Neuron (in vitro differentiated cells): ENCODE measurements at regions not wholly inside any gene's neighbourhood (a gene's known extent, or its start where the extent isn't known, plus 50 kb on each side); places are given as distances from the start of the nearest gene placed in this dataset.

Experiments used
- H2AFZ ChIP-seq: one replicate; pipeline ENCODE4 v1.6.1; 2013; ENCODE audit warnings: low read depth, mild to moderate bottlenecking, inconsistent platforms, low read length, moderate library complexity
- H3K27me3 ChIP-seq: one replicate; pipeline ENCODE4 v1.6.1; 2013; ENCODE audit warnings: low read length; ENCODE audit not compliant: insufficient read depth
- H3K36me3 ChIP-seq: one replicate; pipeline ENCODE4 v1.6.1; 2013; ENCODE audit warnings: low read length; ENCODE audit not compliant: insufficient read depth
- H3K4me1 ChIP-seq: one replicate; pipeline ENCODE4 v1.6.1; 2013; ENCODE audit warnings: low read length; ENCODE audit not compliant: insufficient read depth
- H3K4me3 ChIP-seq: 2 replicates; pipeline ENCODE4 v1.5.1; 2013; ENCODE audit warnings: mild to moderate bottlenecking, low read length, moderate library complexity
- H3K9me3 ChIP-seq: one replicate; pipeline ENCODE4 v1.6.1; 2013; ENCODE audit warnings: low read length

DNA sequence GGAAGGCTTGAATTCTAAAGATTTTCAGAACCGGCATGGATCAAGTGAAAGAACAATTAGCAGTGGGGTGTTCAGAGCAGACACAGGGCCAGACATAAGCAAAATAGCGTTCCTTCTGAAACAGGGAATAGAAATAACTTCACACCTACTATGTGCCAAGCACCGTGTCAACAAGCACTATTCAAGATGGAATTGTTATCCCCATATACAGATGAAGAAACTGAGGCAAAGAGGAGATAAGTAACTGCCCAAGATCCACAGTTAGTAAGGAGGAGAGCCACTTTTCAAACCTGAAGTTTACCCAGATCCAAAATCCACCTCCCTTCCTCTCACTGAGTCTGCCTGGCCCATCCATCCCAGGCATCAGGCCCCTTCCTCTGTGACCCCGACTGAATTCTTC lies 73.6 kb upstream of the PIK3CG start:
- Histone ChIP-seq H3K4me1 (no peaks in the 10 kb centered on the region), H3K27me3 (no peaks in the 10 kb centered on the region), H2AFZ (no peak overlapping the region), H3K9me3 (no peaks in the 10 kb centered on the region), H3K4me3 (no peak overlapping the region), H3K36me3 (no peaks in the 10 kb centered on the region)

DNA sequence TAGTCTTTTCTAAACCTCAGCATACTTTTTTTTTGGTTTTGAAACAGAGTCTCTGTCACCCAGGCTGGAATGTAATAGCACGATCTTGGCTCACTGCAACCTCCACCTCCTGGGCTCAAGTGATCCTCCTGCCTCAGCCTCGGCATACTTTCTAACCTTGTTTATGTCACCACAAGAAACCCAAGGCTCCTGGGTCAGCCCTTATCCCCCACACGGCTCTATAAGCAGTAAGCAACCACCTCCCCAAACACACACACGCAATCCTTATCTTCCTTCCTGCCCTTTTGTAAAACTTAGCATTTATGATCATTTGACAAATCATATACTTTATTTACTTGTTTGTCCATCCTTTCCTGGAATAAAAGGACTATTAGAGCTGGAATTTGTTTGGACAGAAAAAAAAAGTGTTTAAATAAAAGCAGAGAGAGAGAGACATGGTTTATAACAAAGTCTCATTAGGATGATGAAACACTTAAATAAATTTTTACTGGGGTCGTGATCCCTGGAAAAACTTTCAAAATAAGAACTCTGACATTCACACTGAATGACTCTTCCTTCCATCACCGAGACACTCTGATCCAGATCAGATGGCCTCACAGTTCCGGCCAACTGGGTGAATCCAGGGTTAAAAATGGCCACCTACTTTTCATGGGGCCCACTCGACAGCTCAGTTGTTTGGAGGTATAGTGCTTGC lies 72.7 kb upstream of the PIK3CG start:
- no peaks in the 10 kb centered on the region for H3K27me3 ChIP-seq

DNA sequence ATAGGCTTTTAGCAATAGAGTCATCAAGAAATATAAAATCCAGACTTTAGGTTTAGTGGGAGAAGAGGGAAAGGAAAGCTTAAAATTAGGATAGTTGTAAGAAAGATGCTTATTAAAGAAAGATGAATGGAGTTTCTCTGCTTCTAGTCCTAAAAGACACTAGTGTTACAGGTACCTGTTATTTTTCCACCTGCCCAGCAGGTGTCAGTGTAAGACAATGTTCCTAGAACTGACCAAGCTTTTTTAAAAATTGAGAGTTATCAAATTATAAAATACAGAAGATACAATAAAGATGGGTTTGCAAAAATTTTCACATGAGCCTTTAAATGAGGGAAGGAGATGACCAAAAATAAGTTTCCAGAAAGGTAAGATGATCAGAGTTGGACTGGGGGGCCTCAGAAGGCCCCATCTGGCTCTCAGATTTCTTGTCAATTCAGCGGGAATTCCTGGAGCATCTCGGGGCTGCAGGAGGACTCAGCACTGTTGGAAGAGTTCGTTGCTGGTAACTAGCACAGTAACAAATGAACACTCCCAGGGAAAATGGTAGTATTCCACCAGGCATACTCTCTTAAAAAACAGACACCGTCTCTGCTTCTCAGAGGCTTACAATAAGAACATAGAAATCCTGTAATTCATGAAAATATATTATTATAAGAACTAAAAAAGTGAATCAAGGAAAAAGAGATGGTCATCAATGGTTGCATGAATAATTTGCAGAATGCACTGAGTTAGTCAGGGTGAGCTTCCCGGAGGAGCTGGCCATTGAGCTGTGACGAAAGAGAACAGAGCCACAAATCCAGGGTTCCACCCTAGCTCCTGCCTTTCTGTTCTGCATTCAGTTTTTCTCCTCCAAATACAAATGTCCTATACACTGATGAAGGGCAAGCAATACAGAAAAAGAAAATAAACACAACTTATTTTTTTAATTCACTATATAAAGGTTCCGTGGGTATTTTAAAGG lies 71.8 kb upstream of the PIK3CG start:
- H3K36me3 ChIP-seq = no peaks in the 10 kb centered on the region
- no peak overlapping the region for H3K4me3 ChIP-seq
- no peak overlapping the region for H2AFZ ChIP-seq
- no peaks in the 10 kb centered on the region for H3K9me3 ChIP-seq
- no peaks in the 10 kb centered on the region for H3K27me3 ChIP-seq
- no peaks in the 10 kb centered on the region for H3K4me1 ChIP-seq

More for the DNA sequence above, 72.7 kb upstream of the PIK3CG start:
- Histone ChIP-seq H3K4me1 (no peaks in the 10 kb centered on the region), H3K36me3 (no peaks in the 10 kb centered on the region), H2AFZ (no peak overlapping the region), H3K4me3 (no peak overlapping the region), H3K9me3 (no peaks in the 10 kb centered on the region)

DNA sequence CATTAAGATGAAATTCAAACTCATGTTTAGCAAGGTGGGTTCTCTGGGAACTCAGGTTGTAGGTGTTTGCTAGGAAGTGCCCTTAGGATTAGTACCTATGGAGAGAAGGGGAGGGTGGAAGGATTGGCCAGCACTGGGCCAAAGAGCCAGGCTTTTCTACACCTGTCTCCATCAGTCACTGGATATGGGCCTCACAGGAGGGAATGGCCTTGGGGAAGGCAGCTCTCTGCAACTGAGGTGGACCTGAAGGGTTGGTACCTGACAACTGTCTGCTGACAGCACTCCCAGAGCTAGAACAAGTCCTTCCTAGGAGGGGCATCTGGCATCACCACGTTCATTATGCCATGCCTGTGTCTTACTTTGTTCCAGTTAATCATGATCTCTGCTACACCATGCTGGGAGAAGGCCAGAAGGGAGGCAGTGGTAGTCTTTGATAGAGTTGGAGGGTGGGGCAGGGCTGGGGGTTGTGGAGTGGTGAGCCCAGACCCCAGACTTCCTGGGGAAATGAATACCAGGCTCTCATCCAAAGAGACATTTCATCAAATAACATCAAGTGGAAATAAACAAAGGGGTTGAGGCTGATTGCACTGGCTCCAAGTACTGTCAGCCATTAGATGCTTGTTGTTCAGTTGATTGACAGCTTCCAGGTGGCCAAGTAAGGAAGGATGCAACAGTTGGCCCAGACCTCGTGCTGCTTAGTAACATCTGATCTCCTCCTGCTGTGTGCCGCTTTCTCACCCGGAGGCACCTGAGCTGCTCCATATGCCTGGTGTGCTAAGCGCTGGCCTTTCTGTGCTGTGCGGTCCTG lies 70.6 kb upstream of the PIK3CG start:
- Histone ChIP-seq H3K36me3 (no peaks in the 10 kb centered on the region), H3K27me3 (no peaks in the 10 kb centered on the region), H3K4me3 (no peak overlapping the region), H2AFZ (no peak overlapping the region), H3K4me1 (no peaks in the 10 kb centered on the region), H3K9me3 (no peaks in the 10 kb centered on the region)

DNA sequence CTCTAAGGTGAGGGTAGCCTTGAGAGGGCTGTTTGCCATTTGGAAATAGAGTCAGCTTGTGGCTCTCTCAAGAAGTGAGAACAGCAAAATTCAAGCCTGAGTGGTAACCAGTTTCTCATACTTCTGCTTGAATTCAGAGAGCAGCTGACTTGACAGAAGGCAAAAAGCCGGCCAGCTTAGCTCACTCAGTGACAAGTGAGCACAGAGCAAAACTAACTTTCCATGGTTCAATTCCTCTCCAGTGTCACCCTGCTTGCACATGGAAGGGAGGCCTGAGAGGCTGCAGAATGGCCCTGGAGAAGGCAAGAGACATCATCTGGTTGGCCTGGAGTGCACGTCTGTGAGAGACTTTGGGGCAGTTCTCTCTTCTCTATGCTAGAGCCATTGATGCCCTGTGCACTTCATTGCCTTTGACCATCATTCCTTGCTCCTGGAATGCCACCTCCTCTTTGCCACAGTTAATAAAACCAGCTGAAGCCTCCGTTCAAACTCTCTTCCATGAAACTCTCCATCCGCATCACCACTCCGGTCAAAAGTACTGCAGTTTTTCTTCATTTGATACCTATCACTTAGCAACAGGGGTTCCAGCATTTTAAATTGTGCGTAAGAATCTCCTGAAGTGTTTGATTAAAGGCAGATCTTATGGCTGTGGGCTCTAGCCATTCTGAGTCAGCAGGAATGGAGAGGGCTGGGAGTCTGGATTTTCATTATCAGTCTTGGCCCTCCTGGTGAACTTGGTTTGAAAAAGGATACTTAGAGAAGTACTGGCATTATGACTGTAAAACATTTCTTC lies 69.8 kb upstream of the PIK3CG start:
- Histone ChIP-seq H3K4me1 (no peaks in the 10 kb centered on the region), H3K36me3 (no peaks in the 10 kb centered on the region), H3K4me3 (no peak overlapping the region), H2AFZ (no peak overlapping the region), H3K9me3 (no peaks in the 10 kb centered on the region), H3K27me3 (no peaks in the 10 kb centered on the region)

DNA sequence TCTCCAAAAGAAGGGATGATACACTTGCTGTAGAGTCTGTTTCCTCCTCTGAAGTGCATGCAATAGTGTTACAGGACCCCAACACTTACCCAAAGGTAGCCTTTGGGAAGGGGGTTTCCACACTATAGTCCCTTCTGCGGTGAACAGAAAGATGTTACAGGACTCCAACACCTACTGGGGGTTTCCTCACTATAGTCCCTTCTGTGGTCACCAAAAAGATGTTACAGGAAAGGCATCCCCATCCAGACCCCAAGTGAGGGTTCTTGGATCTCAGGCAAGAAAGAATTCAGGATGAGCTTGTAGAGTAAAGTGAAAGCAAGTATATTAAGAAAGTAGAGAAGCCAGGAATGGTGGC lies 69.2 kb upstream of the PIK3CG start:
- H3K27me3 ChIP-seq = no peaks in the 10 kb centered on the region
- H3K4me1 ChIP-seq = no peaks in the 10 kb centered on the region
- H3K4me3 ChIP-seq = no peak overlapping the region
- no peak overlapping the region for H2AFZ ChIP-seq
- H3K36me3 ChIP-seq = no peaks in the 10 kb centered on the region
- no peaks in the 10 kb centered on the region for H3K9me3 ChIP-seq

DNA sequence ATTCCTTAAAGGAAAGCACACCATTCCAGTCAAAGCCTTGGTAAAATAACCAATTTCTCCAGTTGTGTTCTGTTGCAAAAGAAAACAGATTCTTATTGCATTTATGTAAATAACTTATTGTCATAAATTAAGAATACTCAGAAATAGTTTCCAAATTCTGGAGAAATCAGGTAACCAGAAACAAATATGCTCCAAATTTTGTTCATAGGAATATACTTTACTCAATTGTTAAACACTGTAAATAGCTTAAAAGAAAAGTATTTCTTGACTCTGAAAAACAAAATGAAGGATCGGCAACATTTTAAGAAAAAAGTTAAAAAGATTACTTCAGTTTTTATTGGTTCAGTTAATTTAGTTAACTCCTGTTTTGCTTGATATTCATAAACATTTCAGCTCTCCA lies 67.1 kb upstream of the PIK3CG start:
- Histone ChIP-seq H2AFZ (no peak overlapping the region), H3K27me3 (no peaks in the 10 kb centered on the region), H3K36me3 (no peaks in the 10 kb centered on the region), H3K9me3 (no peaks in the 10 kb centered on the region), H3K4me3 (no peak overlapping the region), H3K4me1 (no peaks in the 10 kb centered on the region)

DNA sequence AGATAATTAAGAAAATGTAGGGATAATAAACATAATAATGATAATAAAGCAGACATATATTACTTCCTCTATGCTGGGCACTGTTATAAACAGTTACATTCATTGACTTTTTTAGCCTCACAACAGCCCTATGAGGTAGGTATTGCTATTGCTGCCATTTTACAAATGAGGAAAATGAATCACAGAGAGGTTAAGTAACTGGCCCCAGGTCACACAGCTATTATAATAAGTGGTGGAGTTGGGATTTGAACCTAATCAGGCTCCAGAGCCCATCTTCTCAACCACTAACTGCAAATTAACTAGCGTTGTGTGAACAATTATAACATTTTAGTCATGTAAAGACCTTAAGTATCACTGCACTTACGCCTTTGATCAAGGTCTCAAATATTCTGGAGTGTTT lies 62.5 kb upstream of the PIK3CG start:
- no peak overlapping the region for H3K4me3 ChIP-seq
- no peaks in the 10 kb centered on the region for H3K4me1 ChIP-seq
- H2AFZ ChIP-seq = no peak overlapping the region
- no peaks in the 10 kb centered on the region for H3K9me3 ChIP-seq
- H3K36me3 ChIP-seq = no peaks in the 10 kb centered on the region
- no peaks in the 10 kb centered on the region for H3K27me3 ChIP-seq

DNA sequence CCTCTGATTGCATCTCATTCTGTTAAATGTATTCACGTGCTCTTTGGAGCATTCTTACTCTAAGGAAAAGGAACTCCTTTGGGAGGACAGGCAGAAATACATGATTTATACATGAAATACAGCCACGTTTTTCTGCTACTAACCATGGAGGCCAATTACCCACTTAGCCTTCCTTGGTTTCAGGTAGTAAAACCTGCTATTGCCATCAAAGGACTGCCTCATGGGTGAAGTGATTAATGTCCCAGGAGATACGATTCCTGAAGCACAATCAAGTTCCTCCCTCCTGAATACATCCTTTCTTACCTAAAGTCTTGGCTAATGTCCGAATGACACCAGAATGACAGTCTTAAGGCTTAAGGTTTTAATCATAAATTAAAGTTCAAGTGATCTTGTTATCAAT lies 58.5 kb upstream of the PIK3CG start:
- H3K36me3 ChIP-seq = no peaks in the 10 kb centered on the region
- H3K4me3 ChIP-seq = no peak overlapping the region
- no peak overlapping the region for H2AFZ ChIP-seq
- H3K4me1 ChIP-seq = no peaks in the 10 kb centered on the region
- no peaks in the 10 kb centered on the region for H3K27me3 ChIP-seq
- H3K9me3 ChIP-seq = no peaks in the 10 kb centered on the region

DNA sequence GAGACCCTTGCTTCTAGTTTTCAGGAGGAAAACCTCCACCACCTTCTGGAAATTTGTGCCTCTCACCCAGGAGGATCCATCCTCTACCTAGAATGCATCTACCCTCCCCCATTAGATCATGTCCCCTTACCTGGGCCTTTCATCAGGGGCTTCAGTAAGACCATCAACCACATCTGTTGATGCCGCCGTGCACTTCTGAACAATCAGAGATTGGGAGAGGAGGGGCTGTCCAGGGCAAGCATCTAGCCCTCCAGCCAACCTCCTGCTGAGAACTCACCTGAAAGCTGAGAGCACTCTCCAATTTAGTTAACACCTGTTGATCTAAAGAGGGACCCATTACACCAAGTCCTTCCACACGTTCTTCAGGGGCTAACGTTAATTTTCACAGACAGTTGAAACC lies 57.6 kb upstream of the PIK3CG start:
- Histone ChIP-seq H3K36me3 (no peaks in the 10 kb centered on the region), H3K27me3 (no peaks in the 10 kb centered on the region), H3K4me1 (no peaks in the 10 kb centered on the region), H2AFZ (no peak overlapping the region), H3K4me3 (no peak overlapping the region), H3K9me3 (no peaks in the 10 kb centered on the region)

DNA sequence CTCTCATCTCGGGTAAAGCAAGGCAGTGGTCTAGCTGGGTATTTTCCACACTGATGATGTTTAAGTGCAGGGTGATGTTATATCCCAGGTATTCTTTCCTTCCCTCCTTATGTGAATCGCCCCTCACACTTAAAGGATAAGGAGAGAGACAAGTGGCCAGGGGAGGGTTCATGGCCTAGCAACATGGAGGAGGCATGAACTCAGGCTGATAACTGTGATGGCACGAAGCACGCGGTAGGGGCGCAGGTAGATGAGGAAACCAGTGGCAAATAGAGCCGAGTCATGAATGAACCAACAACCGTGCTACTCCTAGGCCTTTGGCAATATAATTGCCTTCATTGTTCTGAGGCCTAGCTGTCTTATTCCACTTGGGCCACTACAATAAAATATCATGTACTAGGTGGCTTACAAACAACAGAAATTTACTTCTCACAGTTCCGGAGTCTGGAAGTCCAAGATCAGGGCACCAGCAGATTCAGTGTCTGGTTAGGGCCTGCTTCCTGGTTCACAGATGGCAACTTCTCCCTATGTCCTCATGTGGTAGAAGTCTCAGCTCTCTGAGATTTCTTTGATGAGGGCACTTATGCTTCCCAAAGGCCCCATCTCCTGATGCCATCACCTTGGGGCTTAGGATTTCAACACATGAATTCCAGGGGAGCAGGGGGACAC lies 56.0 kb upstream of the PIK3CG start:
- H3K27me3 ChIP-seq = no peaks in the 10 kb centered on the region

DNA sequence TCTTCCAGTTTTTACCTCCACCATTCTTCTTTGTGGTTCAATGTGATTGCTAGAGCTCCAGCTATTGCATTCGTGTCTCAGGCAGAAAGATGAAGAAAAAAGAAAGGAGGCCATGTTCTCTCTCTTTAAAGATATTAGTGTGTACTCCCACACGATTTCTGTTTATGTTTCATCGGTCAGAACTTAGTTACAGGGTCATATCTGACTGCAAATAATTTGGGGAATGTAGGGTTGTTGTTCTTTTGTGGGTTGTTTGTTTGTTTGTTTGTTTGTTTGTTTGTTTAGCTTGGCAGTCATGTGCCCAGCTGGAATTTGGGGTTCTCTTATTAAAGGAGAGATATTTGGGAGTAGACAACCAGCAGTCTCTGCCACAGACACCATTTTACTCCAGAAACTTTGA lies 53.6 kb upstream of the PIK3CG start:
- no peaks in the 10 kb centered on the region for H3K27me3 ChIP-seq
- H3K4me3 ChIP-seq = no peak overlapping the region
- H3K36me3 ChIP-seq = no peaks in the 10 kb centered on the region
- H3K4me1 ChIP-seq = no peaks in the 10 kb centered on the region
- no peak overlapping the region for H2AFZ ChIP-seq
- H3K9me3 ChIP-seq = no peaks in the 10 kb centered on the region

More for the DNA sequence above, 56.0 kb upstream of the PIK3CG start:
- no peak overlapping the region for H3K4me3 ChIP-seq
- no peaks in the 10 kb centered on the region for H3K36me3 ChIP-seq
- H2AFZ ChIP-seq = no peak overlapping the region
- H3K9me3 ChIP-seq = no peaks in the 10 kb centered on the region
- no peaks in the 10 kb centered on the region for H3K4me1 ChIP-seq
